ENCODE measurements at regions not wholly inside any gene's neighbourhood (a gene's known extent, or its start where the extent isn't known, plus 50 kb on each side); places are given as distances from the start of the nearest gene placed in this dataset.

DNA sequence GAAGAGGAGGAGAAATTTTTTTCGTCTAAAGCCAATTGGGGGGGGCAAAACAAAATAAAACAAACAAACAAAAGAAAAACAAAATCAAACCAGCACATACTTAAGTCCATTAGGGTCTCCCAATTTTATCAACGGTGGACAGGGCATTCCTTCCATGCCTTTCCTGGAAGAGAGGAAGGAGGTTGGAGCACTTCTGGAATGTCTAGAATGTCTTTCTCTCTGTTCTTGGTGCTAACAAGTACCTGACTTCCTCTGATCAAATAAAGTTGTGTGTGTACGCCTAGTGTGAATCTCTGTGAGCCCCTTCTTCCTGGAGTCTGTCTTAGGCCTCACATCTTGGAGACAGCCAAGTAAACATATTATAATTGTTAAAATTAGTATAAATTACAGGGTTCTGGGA, 399.0 kb upstream of the LRRTM1 start:
- TF ChIP-seq, protein P1, sequence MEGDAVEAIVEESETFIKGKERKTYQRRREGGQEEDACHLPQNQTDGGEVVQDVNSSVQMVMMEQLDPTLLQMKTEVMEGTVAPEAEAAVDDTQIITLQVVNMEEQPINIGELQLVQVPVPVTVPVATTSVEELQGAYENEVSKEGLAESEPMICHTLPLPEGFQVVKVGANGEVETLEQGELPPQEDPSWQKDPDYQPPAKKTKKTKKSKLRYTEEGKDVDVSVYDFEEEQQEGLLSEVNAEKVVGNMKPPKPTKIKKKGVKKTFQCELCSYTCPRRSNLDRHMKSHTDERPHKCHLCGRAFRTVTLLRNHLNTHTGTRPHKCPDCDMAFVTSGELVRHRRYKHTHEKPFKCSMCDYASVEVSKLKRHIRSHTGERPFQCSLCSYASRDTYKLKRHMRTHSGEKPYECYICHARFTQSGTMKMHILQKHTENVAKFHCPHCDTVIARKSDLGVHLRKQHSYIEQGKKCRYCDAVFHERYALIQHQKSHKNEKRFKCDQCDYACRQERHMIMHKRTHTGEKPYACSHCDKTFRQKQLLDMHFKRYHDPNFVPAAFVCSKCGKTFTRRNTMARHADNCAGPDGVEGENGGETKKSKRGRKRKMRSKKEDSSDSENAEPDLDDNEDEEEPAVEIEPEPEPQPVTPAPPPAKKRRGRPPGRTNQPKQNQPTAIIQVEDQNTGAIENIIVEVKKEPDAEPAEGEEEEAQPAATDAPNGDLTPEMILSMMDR (conservative IDR thresholded peaks at IDR 0.05 in 1 of 2, IDR thresholded peaks at IDR 0.05 in 1 of 2; ENCODE audit: low read depth in 1 of 2, low read length in 2 of 2) = no peak
- TF ChIP-seq EZH2 (IDR thresholded peaks at IDR 0.05; ENCODE audit: low read length, missing control alignments) = no peak

GRCh38 chr2:80700961-80701360, 396.4 kb upstream of the LRRTM1 start:
- Histone ChIP-seq H3K4me2 (ENCODE audit: extremely low read depth, insufficient read depth, low read length) (no peak overlapping the region), H3K79me2 (ENCODE audit: control insufficient read depth, insufficient read depth, low read length) (no peaks in the 10 kb centered on the region), H3K4me1 (ENCODE audit: control insufficient read depth, extremely low read depth, insufficient read depth, low read length) (no peaks in the 10 kb centered on the region), H3K9ac (ENCODE audit: insufficient read depth, low read length) (no peak overlapping the region), H3K9me3 (ENCODE audit: control insufficient read depth, insufficient read depth, low read depth, low read length) (no peaks in the 10 kb centered on the region), H4K20me1 (ENCODE audit: control insufficient read depth, extremely low read depth, insufficient read depth, low read length) (no peaks in the 10 kb centered on the region), H3K27me3 (ENCODE audit: control insufficient read depth, insufficient read depth, low read length) (no peaks in the 10 kb centered on the region), H3K4me3 (replicated peaks in 1 of 4; ENCODE audit: control extremely low read depth in 1 of 4, insufficient read depth in 1 of 4, low read depth in 3 of 4, low read length in 4 of 4) (no peak overlapping the region), H3K27ac (ENCODE audit: insufficient read depth, low read length) (no peak overlapping the region), H3K36me3 (ENCODE audit: control insufficient read depth, insufficient read depth, low read length) (no peaks in the 10 kb centered on the region), H2AFZ (ENCODE audit: low read length) (no peak overlapping the region)
- DNase-seq (ENCODE audit: low read depth in 2 of 2) = peak in 1 of 2 donors; percentile 10
- TF ChIP-seq EZH2 (IDR thresholded peaks at IDR 0.05; ENCODE audit: low read length, missing control alignments) = no peak
- TF ChIP-seq, protein P1 (conservative IDR thresholded peaks at IDR 0.05 in 1 of 2, IDR thresholded peaks at IDR 0.05 in 1 of 2; ENCODE audit: low read depth in 1 of 2, low read length in 2 of 2) = no peak

More for the DNA sequence above, 399.0 kb upstream of the LRRTM1 start:
- Histone ChIP-seq H3K4me3 (replicated peaks in 1 of 4; ENCODE audit: control extremely low read depth in 1 of 4, insufficient read depth in 1 of 4, low read depth in 3 of 4, low read length in 4 of 4) (no peak overlapping the region), H3K9me3 (ENCODE audit: control insufficient read depth, insufficient read depth, low read depth, low read length) (no peaks in the 10 kb centered on the region), H3K9ac (ENCODE audit: insufficient read depth, low read length) (no peak overlapping the region), H3K27ac (ENCODE audit: insufficient read depth, low read length) (no peak overlapping the region), H3K4me2 (ENCODE audit: extremely low read depth, insufficient read depth, low read length) (no peak overlapping the region), H4K20me1 (ENCODE audit: control insufficient read depth, extremely low read depth, insufficient read depth, low read length) (no peaks in the 10 kb centered on the region), H2AFZ (ENCODE audit: low read length) (no peak overlapping the region), H3K4me1 (ENCODE audit: control insufficient read depth, extremely low read depth, insufficient read depth, low read length) (no peaks in the 10 kb centered on the region), H3K36me3 (ENCODE audit: control insufficient read depth, insufficient read depth, low read length) (no peaks in the 10 kb centered on the region), H3K27me3 (ENCODE audit: control insufficient read depth, insufficient read depth, low read length) (no peaks in the 10 kb centered on the region), H3K79me2 (ENCODE audit: control insufficient read depth, insufficient read depth, low read length) (no peaks in the 10 kb centered on the region)
- DNase-seq (ENCODE audit: low read depth in 2 of 2) = no peak

Measured in fibroblast of lung (primary cell).